Progenitor cell of endocrine pancreas (in vitro differentiated cells): ENCODE measurements at regions not wholly inside any gene's neighbourhood (a gene's known extent, or its start where the extent isn't known, plus 50 kb on each side); places are given as distances from the start of the nearest gene placed in this dataset.

Experiments used
- DNase-seq: peaks from one replicate; pipeline ENCODE4 v3.0.0; 2021; ENCODE audit warnings: low spot score; ENCODE audit not compliant: unreplicated experiment
- H3K27ac Mint-ChIP-seq: 2 replicates; pipeline ENCODE4 v1.8.0; 2021; ENCODE audit warnings: mild to moderate bottlenecking, moderate library complexity, mixed read lengths
- H3K27me3 Mint-ChIP-seq: 2 replicates; pipeline ENCODE4 v1.8.0; 2021; ENCODE audit warnings: mixed read lengths
- H3K36me3 Mint-ChIP-seq: 2 replicates; pipeline ENCODE4 v1.8.0; 2022; ENCODE audit warnings: mixed read lengths; ENCODE audit not compliant: insufficient read depth
- H3K4me1 Mint-ChIP-seq: 2 replicates; pipeline ENCODE4 v1.8.0; 2021; ENCODE audit warnings: low read depth, mixed read lengths
- H3K4me3 Mint-ChIP-seq: 2 replicates; pipeline ENCODE4 v1.8.0; 2021; ENCODE audit warnings: low read depth, mild to moderate bottlenecking, moderate library complexity, mixed read lengths
- H3K9me3 Mint-ChIP-seq: 2 replicates; pipeline ENCODE4 v1.8.0; 2021; ENCODE audit warnings: low read depth, mixed read lengths
- TF ChIP-seq, protein P1 (sequence below): fragments of 200-600 bp; sonication (generic); IDR thresholded peaks from one replicate; pipeline ENCODE4 v1.5.0; 2021; ENCODE audit warnings: antibody characterized with exemption, mild to moderate bottlenecking; ENCODE audit not compliant: unreplicated experiment

DNA sequence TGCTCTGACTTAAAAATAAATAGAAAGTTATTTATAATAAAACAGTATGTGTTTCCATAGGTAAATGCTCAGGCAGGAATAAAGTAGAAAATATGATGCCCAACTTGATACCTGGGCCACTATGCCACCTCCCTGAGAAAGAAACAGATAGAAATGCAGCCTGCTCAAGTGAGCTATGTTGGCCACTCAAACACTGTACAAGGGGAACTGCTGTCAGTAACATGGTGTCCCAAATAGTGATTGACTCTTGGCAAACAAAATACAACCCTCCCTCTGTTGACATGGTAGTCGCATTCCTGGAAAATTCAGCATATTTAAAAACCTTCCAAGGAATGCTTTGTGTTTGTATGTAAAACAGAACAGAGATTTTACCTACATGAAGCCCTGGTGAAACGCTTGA lies 66.9 kb upstream of the KCNE2 start:
- no peaks in the 10 kb centered on the region for H3K27me3 Mint-ChIP-seq
- no peak overlapping the region for H3K27ac Mint-ChIP-seq
- no peak for DNase-seq
- H3K4me1 Mint-ChIP-seq = no peaks in the 10 kb centered on the region
- no peak overlapping the region for H3K4me3 Mint-ChIP-seq
- TF ChIP-seq, protein P1, sequence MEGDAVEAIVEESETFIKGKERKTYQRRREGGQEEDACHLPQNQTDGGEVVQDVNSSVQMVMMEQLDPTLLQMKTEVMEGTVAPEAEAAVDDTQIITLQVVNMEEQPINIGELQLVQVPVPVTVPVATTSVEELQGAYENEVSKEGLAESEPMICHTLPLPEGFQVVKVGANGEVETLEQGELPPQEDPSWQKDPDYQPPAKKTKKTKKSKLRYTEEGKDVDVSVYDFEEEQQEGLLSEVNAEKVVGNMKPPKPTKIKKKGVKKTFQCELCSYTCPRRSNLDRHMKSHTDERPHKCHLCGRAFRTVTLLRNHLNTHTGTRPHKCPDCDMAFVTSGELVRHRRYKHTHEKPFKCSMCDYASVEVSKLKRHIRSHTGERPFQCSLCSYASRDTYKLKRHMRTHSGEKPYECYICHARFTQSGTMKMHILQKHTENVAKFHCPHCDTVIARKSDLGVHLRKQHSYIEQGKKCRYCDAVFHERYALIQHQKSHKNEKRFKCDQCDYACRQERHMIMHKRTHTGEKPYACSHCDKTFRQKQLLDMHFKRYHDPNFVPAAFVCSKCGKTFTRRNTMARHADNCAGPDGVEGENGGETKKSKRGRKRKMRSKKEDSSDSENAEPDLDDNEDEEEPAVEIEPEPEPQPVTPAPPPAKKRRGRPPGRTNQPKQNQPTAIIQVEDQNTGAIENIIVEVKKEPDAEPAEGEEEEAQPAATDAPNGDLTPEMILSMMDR = no peak
- no peaks in the 10 kb centered on the region for H3K9me3 Mint-ChIP-seq
- H3K36me3 Mint-ChIP-seq = no peaks in the 10 kb centered on the region

- DNase-seq = no peak
- Mint-ChIP-seq H3K27ac (no peak overlapping the region), H3K27me3 (no peaks in the 10 kb centered on the region), H3K4me3 (no peak overlapping the region), H3K4me1 (no peaks in the 10 kb centered on the region), H3K36me3 (no peaks in the 10 kb centered on the region), H3K9me3 (no peaks in the 10 kb centered on the region)
- TF ChIP-seq, protein P1 = no peak
Observed at GRCh38 chr21:34298534-34299167, 65.2 kb upstream of the KCNE2 start.

GRCh38 chr21:34299168-34299539 lies 64.7 kb upstream of the KCNE2 start:
- TF ChIP-seq, protein P1 = no peak
- H3K4me3 Mint-ChIP-seq = no peak overlapping the region
- no peaks in the 10 kb centered on the region for H3K36me3 Mint-ChIP-seq
- no peak for DNase-seq
- H3K27me3 Mint-ChIP-seq = no peaks in the 10 kb centered on the region
- no peaks in the 10 kb centered on the region for H3K9me3 Mint-ChIP-seq
- no peaks in the 10 kb centered on the region for H3K4me1 Mint-ChIP-seq
- no peak overlapping the region for H3K27ac Mint-ChIP-seq

GRCh38 chr21:34302521-34302920 lies 61.3 kb upstream of the KCNE2 start:
- TF ChIP-seq, protein P1 = no peak
- DNase-seq = no peak
- H3K36me3 Mint-ChIP-seq = no peaks in the 10 kb centered on the region
- no peaks in the 10 kb centered on the region for H3K9me3 Mint-ChIP-seq
- no peaks in the 10 kb centered on the region for H3K27me3 Mint-ChIP-seq
- H3K4me1 Mint-ChIP-seq = no peaks in the 10 kb centered on the region
- H3K4me3 Mint-ChIP-seq = no peak overlapping the region
- H3K27ac Mint-ChIP-seq = no peak overlapping the region

DNA sequence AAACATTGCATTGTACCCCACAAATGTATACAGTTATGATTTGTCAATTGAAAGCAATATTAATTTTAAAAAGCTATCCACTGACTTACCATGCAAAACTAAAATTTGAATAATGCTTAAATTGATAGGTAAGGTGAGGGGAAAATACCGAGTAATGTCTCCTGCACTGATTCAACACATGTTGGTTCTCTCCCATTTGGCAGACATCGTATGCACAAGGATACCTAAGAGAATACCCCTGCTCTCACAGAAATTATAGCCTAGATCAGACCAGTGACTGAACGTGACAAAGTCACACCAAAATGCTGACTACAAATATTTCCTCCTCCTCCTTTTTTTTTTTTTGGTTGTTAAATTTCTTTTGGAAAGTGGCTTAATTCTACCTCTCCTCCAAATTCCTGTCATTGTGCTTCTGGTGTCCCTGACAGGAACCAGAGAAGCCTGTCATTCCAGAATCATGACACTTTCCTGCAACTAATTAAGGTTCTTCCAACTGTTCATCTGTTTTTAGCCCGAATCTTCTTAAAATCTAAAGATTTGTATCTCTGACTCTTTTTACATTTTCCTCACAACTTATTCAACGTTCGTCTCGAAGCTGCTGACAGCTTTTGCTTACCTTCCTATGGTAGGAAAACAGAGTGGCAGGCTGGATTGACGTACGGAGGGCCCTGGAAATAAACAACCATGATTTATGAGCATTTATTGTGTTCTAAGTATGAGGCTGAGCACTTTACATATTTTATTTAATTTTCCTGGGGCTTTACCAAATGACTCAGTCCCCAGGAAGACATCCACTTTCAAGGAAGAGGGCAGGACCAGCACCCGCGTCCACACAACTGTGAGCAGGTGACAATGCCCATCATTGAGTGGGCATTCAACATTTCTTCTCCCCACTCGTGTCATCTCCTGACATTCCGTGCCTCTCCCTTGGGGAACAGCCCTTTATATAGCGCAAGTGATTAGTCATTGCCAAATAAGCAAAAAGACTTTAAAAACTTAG lies 57.9 kb upstream of the KCNE2 start:
- Mint-ChIP-seq H3K4me1 (no peaks in the 10 kb centered on the region), H3K4me3 (no peak overlapping the region), H3K9me3 (no peaks in the 10 kb centered on the region), H3K27ac (no peak overlapping the region), H3K36me3 (no peaks in the 10 kb centered on the region), H3K27me3 (peaks cover 2% of the 10 kb centered on the region)
- TF ChIP-seq, protein P1 = no peak
- no peak for DNase-seq
